ENCODE measurements at regions not wholly inside any gene's neighbourhood (a gene's known extent, or its start where the extent isn't known, plus 50 kb on each side); places are given as distances from the start of the nearest gene placed in this dataset.

DNA sequence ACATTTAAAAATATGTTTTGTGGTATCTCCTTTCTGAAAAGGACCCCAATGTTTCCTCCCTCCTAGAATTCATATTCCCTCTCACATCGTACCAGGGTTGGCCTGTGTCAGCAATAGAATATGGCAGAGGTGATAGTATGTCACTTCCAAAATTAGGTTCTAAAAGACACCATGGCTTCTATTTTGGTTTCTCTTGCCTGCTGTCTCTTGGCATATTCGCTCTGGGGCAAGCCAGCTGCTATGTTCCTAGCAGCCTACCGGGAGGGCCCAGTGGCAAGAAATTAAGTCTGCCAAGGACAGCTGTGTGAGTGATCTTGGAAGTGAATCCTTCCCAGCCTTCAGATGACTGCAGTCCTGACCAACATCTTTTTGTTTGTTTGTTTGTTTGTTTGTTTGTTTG is 92.9 kb upstream of the PPM1J start:
- intact Hi-C loops (cut with micrococcal nuclease; ENCODE audit: unreplicated experiment) = loop anchor here (10.0 kb wide), 1 partner anchor 867 kb away; no protein-coding TSS in a partner anchor
- Histone ChIP-seq H2AFZ (ENCODE audit: low read length) (no peak overlapping the region), H4K20me1 (ENCODE audit: insufficient read depth, low read length) (no peaks in the 10 kb centered on the region), H3K9me2 (ENCODE audit: insufficient read depth, low read length) (no peaks in the 10 kb centered on the region), H3K4me2 (ENCODE audit: low read length) (no peak overlapping the region), H3K4me1 (ENCODE audit: insufficient read depth, low read length, poor library complexity, severe bottlenecking) (no peaks in the 10 kb centered on the region), H3K4me3 (ENCODE audit: low read depth, low read length, poor library complexity, severe bottlenecking) (no peak overlapping the region), H3K79me2 (ENCODE audit: insufficient read depth, low read depth, low read length) (no peaks in the 10 kb centered on the region), H3K9me3 (ENCODE audit: low read length) (no peaks in the 10 kb centered on the region), H3K36me3 (ENCODE audit: insufficient read depth, low read length) (no peaks in the 10 kb centered on the region), H3K27ac (ENCODE audit: low read depth, low read length, poor library complexity, severe bottlenecking) (no peak overlapping the region)
- CTCF ChIA-PET (ENCODE audit: unreplicated experiment) = no interaction called here
- no peak for TF ChIP-seq EZH2phosphoT487 (IDR thresholded peaks at IDR 0.05; ENCODE audit: borderline replicate concordance, low read depth, low read length)
- TF ChIP-seq, protein P1, sequence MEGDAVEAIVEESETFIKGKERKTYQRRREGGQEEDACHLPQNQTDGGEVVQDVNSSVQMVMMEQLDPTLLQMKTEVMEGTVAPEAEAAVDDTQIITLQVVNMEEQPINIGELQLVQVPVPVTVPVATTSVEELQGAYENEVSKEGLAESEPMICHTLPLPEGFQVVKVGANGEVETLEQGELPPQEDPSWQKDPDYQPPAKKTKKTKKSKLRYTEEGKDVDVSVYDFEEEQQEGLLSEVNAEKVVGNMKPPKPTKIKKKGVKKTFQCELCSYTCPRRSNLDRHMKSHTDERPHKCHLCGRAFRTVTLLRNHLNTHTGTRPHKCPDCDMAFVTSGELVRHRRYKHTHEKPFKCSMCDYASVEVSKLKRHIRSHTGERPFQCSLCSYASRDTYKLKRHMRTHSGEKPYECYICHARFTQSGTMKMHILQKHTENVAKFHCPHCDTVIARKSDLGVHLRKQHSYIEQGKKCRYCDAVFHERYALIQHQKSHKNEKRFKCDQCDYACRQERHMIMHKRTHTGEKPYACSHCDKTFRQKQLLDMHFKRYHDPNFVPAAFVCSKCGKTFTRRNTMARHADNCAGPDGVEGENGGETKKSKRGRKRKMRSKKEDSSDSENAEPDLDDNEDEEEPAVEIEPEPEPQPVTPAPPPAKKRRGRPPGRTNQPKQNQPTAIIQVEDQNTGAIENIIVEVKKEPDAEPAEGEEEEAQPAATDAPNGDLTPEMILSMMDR (conservative IDR thresholded peaks at IDR 0.05; ENCODE audit: low read length) = no peak
- BruUV-seq (replicated peaks) = no TSS peak
- POLR2A ChIA-PET = no interaction called here
- DNase-seq (ENCODE audit: low spot score) = no peak

DNA sequence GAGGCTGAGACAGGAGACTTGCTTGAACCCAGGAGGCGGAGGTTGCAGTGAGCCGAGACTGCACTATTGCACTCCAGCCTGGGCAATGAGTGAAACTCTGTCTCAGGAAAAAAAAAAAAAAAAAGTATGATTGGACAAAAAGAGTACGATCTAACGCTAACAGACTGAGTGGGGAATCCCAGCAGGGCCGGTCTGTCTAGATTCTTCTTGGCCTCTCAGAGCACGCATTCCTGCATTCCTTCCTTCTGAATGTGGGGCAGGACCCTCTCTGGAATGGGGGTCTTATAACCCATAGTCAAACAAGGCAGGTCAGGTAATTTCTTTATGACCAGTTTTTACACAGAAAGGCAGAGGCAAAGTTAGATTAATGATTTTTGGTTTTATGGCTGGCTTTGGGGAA is 92.0 kb upstream of the PPM1J start:
- no peaks in the 10 kb centered on the region for H3K79me2 ChIP-seq (ENCODE audit: insufficient read depth, low read depth, low read length)
- intact Hi-C loops (cut with micrococcal nuclease; ENCODE audit: unreplicated experiment) = loop anchor here (10.0 kb wide), 1 partner anchor 868 kb away; no protein-coding TSS in a partner anchor
- no peak overlapping the region for H3K4me3 ChIP-seq (ENCODE audit: low read depth, low read length, poor library complexity, severe bottlenecking)
- H3K27ac ChIP-seq (ENCODE audit: low read depth, low read length, poor library complexity, severe bottlenecking) = no peak overlapping the region
- TF ChIP-seq EZH2phosphoT487 (IDR thresholded peaks at IDR 0.05; ENCODE audit: borderline replicate concordance, low read depth, low read length) = no peak
- TF ChIP-seq, protein P1 (conservative IDR thresholded peaks at IDR 0.05; ENCODE audit: low read length) = no peak
- no peak for DNase-seq (ENCODE audit: low spot score)
- no peak overlapping the region for H2AFZ ChIP-seq (ENCODE audit: low read length)
- H3K9me3 ChIP-seq (ENCODE audit: low read length) = no peaks in the 10 kb centered on the region
- ChIA-PET POLR2A (no interaction called here), CTCF (ENCODE audit: unreplicated experiment) (interaction anchor here (1.1 kb wide), 1 partner anchor 91 kb away, joined by 3 read pairs; no protein-coding TSS in a partner anchor)
- H3K9me2 ChIP-seq (ENCODE audit: insufficient read depth, low read length) = no peaks in the 10 kb centered on the region
- no peaks in the 10 kb centered on the region for H3K4me1 ChIP-seq (ENCODE audit: insufficient read depth, low read length, poor library complexity, severe bottlenecking)
- H4K20me1 ChIP-seq (ENCODE audit: insufficient read depth, low read length) = no peaks in the 10 kb centered on the region
- no peaks in the 10 kb centered on the region for H3K36me3 ChIP-seq (ENCODE audit: insufficient read depth, low read length)
- no peak overlapping the region for H3K4me2 ChIP-seq (ENCODE audit: low read length)
- no TSS peak for BruUV-seq (replicated peaks)

DNA sequence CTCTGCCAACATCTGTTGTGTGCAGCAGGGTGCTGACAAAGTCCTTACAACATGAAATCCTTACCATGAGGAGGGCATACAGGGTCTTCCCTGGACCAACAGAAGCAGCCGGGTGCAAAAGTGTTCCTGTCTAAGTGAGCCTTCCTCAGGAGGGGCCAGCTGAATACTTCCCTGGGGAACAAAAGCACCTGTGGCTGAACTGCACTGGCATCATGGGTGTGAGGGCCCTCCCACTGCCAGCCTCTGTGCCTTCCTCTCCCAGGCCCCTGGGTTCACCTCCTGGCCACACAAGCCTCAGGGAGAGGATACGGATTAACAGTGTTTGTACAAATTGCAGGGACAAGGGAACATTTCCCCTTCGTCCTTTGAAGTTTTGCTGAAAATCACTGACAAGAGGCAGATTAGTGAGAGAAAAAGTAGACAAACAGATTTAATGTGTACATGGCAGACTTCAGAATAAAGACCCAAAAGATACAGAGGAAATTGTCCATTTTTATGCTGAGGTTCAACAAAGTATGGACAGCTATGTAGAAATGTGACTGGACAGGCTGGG is 91.0 kb upstream of the PPM1J start:
- Histone ChIP-seq H3K36me3 (ENCODE audit: insufficient read depth, low read length) (no peaks in the 10 kb centered on the region), H3K9me3 (ENCODE audit: low read length) (no peaks in the 10 kb centered on the region), H3K27ac (ENCODE audit: low read depth, low read length, poor library complexity, severe bottlenecking) (no peak overlapping the region), H3K9me2 (ENCODE audit: insufficient read depth, low read length) (no peaks in the 10 kb centered on the region), H2AFZ (ENCODE audit: low read length) (no peak overlapping the region), H3K4me3 (ENCODE audit: low read depth, low read length, poor library complexity, severe bottlenecking) (no peak overlapping the region), H3K4me2 (ENCODE audit: low read length) (no peak overlapping the region), H3K4me1 (ENCODE audit: insufficient read depth, low read length, poor library complexity, severe bottlenecking) (no peaks in the 10 kb centered on the region), H3K79me2 (ENCODE audit: insufficient read depth, low read depth, low read length) (no peaks in the 10 kb centered on the region), H4K20me1 (ENCODE audit: insufficient read depth, low read length) (no peaks in the 10 kb centered on the region)
- POLR2A ChIA-PET = no interaction called here
- intact Hi-C loops (cut with micrococcal nuclease; ENCODE audit: unreplicated experiment) = loop anchor here (10.0 kb wide), 1 partner anchor 869 kb away; no protein-coding TSS in a partner anchor
- no peak for DNase-seq (ENCODE audit: low spot score)
- BruUV-seq (replicated peaks) = no TSS peak
- CTCF ChIA-PET (ENCODE audit: unreplicated experiment) = interaction anchor here (1.1 kb wide), 1 partner anchor 90 kb away, joined by 3 read pairs; no protein-coding TSS in a partner anchor
- TF ChIP-seq EZH2phosphoT487 (IDR thresholded peaks at IDR 0.05; ENCODE audit: borderline replicate concordance, low read depth, low read length) = no peak
- TF ChIP-seq, protein P1 (conservative IDR thresholded peaks at IDR 0.05; ENCODE audit: low read length) = no peak
